GM18951 (cell line): ENCODE measurements at regions not wholly inside any gene's neighbourhood (a gene's known extent, or its start where the extent isn't known, plus 50 kb on each side); places are given as distances from the start of the nearest gene placed in this dataset.

Experiments
- POLR2A ChIP-seq: IDR thresholded peaks from 4 replicates; pipeline ENCODE4 v1.6.1; 2011; ENCODE audit warnings: mild to moderate bottlenecking; ENCODE audit not compliant: insufficient read length, insufficient read depth; ENCODE audit errors: extremely low read depth
- in situ Hi-C: fragments of 300-500 bp; cut with MboI; formaldehyde crosslinking; loops from one replicate; pipeline ENCODE4 v1.12.0; 2022; ENCODE audit warnings: low sequenced_read_pairs, mixed read lengths, inconsistent platforms; ENCODE audit not compliant: unreplicated experiment

DNA sequence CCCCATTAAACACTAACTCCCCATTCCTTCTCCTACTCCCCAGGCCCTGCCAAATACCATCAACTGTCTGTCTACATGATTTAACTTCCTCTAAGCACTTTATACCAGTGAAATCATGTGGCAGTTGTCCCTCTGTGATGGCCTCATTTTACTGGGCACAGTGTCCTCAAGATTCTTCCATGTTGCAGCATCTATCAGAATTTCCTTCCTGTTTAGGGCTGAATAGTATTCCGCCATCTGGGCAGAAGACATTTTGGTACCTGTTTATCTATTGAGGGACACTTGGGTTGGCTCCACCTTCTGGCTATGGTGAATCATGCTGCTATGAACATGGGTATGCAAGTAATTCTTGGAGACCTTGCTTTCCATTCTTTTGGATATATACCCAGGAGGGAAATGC is 59.4 kb upstream of the IRX4 start:
- TF ChIP-seq POLR2A = no peak
- in situ Hi-C loops = no loop called here

DNA sequence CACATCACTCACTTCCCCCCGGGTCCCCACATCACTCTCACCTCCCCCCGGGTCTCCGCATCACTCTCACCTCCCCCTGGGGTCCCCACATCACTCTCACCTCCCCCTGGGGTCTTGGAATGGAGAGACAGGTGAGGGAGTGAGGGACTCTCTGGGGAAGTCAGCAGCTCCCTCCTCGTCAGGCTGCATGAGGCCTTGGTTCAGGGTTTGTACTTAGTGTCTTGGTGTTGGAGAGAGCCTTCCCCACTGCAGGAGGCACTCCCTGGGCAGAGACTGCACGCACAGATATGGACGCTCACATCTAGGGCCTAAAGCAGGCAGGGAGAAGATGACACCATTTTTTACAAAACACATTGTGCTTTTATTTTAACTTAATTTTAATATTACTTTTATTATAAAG is 56.5 kb upstream of the IRX4 start:
- in situ Hi-C loops = no loop called here
- no peak for TF ChIP-seq POLR2A

DNA sequence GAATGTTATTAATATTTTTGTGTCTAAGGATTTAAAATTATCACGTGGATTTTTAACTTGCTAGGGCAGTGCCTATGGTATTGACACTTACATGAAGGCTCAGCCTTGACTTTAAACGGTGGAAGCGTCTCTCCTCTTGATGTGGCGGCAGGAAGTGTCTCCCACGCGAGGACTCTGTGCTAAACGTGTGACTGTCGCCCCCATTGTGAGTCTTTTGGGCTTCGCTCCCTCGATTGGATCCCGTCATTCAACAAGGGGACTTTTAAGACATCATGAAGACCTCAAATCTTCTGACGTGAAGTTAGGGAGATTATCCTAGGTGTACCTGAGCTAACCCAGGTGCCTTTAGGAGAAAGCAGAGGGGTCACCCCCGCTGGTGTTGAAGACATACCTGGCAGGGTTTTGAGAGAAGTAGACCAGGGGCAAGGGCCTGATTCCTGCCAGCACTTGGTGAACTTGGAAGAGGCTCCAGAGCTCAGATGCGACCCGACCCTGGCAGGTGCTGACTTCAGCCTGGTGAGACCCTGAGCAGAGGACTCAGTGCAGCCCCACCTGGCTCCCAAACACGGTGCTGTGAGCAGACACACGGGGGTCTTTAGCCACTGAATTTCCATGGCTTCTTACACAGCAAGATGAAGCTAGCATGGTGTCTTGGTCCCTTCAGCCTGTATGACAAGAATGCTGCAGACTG is 55.7 kb upstream of the IRX4 start:
- in situ Hi-C loops = no loop called here
- TF ChIP-seq POLR2A = no peak

DNA sequence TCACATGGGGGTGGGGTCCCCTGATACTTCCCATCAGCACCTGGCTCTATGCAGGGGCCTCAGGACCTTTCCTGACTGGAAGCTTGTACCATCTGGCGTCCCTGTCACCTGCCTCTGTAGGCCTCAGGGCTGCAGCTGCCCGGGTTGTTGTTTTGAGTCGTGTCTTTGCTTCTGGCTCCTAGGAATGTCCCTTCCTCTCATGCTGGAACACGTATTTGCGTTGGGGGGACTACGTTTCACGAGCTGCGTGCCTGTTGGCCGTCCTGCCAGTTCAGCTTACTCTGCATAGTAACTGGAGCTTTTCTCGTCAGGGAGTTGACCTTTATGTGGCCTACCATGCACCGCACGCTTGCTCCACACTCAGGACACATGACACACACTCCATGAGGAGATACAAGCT is 54.9 kb upstream of the IRX4 start:
- no peak for TF ChIP-seq POLR2A
- in situ Hi-C loops = no loop called here

DNA sequence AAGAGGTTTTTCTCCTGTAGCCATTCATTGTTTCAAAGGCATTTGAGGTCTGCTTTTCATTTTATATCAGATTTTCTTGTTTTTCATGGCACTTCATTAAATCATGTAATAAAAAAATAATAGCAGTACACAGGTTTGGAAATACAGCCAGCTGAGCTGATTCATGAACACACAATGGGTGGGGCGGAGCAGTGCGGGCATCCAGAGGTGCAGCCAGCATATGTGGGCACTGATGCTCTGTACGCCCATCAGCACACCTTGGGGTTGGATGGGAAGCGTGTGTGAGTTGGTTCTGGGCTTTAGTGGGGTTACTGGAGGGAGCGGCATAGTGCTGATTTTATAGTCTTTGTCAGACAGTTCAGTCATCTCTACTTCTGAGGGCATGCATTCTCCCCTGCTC is 54.2 kb upstream of the IRX4 start:
- no peak for TF ChIP-seq POLR2A
- in situ Hi-C loops = no loop called here

DNA sequence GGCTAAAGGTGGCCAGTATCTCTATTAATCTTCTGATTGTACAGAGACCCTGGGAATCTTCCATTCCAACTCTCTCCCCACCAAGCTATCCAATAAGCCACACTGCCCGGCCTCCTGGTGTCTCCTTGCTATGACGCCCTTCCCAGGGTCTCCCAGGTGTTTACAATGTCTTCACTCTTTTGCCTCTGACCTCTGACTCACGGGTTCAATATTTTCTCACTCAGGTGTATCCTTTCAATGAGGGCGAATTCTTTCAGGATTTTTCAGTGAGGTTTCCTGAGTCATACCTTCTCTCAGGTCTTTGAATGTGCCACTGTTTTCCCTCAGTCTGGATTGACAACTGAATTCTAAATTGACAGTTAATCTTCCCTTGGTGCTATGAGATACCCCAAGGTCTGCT is 53.7 kb upstream of the IRX4 start:
- in situ Hi-C loops = no loop called here
- TF ChIP-seq POLR2A = no peak

DNA sequence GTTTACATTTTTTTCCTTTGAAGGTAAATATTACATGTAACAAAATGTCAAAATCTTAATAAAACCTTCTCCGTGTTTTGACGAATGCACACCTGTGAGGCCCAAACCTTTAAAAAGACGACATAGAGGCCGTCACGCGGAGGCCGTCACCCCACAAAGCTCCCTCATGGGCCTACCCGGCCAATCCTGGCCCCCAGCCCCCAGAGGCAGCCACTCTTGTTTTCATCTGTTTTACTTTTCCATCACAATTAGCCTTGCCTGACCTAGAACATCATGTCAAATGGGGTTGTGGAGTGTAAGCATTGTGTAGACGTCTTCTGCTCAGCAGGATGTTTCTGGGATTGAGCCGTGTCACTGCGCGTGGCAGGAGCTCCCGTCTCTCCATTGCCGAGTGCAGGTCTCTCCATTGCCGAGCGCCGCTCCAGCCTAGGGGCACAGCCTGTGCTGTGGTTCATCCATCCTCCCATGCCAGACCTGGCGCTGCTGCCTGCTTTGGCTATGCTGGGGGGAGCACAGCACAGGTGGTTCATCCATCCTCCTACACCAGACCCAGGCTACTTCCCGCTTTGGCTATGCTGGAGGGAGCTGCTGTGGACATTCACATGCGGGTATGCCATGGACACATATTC is 52.2 kb upstream of the IRX4 start:
- in situ Hi-C loops = no loop called here
- TF ChIP-seq POLR2A = no peak

DNA sequence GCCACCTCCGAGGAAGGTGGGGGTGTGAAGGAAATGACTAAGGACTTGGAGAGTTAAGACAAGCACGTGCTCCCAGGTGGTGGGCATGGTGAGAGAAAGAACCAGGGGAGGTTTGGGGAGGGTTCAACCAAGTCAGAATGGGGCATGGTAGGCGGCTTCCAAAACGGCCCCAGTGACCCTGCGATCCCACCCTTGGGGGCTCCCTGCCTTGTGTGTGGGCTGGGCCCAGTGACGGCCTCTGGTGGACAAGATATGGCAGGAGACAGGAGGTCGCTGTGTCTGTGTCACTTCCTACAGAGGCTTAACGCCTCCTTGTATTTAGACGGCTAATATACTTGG is 51.3 kb upstream of the IRX4 start:
- in situ Hi-C loops = no loop called here
- TF ChIP-seq POLR2A = no peak

DNA sequence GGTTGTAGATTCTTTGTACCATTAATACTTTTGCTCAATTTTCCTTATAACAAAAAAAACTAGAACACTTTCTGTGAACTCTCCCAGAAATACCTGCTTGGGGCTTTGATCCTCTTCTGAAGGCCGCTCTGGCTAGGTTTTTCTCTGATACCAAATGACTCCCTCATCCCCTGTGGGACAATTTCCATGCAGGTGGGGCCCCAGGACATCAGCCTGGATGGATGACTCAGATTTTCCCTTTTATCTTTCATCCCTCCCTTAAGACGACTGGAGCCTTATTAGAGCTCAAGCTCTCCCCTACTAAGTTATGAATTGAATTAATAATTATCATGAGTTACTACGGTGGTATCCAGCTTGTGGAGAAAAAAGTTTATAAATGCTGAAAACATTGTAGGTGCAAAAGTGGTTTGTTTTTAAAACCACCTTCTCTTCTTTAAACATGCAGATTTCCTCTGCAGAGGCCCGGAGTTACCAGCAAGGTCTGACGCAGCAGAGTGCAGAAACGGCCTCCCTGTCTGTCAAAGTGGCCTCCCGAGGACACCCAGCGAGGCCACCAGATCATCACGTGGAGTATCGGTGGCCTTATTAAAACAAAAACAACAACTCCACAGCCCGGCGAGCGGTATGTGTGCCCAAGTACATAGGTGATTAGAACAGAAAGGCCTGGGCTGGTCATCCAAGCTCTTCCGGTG is 50.8 kb upstream of the IRX4 start:
- in situ Hi-C loops = no loop called here
- TF ChIP-seq POLR2A = no peak
